Mammary epithelial cell (primary cell): ENCODE measurements at regions not wholly inside any gene's neighbourhood (a gene's known extent, or its start where the extent isn't known, plus 50 kb on each side); places are given as distances from the start of the nearest gene placed in this dataset.

Experiments used
- EZH2 ChIP-seq: IDR thresholded peaks from 2 replicates; pipeline ENCODE4 v1.6.1; 2012; ENCODE audit warnings: low read length, inconsistent platforms, borderline replicate concordance
- TF ChIP-seq, protein P1 (sequence below), 2 donors: IDR thresholded peaks in 1 of 2; conservative IDR thresholded peaks in 1 of 2; 2 replicates each; pipeline ENCODE4 v1.5.1; 2011 to 2012; ENCODE audit warnings: inconsistent platforms in 2 of 2, low read length in 2 of 2, mild to moderate bottlenecking in 2 of 2, control low read depth in 1 of 2, low read depth in 1 of 2; ENCODE audit not compliant: insufficient read depth in 1 of 2; ENCODE audit errors: extremely low read depth in 1 of 2

DNA sequence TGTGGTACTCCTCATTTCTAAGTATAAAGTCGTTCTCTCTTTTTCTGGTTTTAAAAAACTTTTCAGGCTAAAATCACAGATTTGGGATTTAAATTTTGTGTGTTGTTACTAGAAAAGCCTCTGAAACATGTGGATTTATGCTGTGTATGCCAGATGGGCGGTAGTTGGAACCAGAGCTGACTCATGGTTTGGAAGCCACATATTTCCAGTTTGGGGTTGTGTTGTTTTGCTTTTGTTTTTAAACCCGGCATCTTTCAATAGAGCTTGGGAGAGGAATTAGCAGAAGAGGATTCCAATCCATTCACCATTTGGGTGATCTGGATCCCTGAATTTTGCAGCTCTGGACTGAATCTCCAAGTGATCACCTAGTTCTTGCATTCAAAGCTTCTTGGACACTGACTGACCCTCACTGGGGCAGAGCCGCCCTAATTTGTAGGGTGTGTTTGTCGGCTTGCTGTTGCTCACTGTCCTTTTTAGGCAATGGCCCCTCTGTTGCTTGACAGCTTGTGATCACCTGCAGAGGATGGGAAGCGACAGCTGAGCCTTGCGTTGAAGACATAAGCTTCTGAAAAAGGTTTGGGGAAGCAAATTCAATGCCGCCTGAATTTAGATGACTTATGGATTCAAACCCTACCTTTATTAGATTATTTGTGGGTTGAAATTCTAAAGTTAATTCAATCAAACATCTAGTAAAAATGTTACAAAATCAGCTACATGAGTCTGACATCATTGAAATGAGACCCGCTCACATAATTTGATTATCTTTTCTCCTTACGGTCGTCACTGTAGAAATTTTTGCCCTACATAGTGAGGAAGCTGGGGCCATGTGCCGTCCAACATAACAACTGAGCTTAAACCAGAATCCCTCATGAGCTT lies 79.9 kb upstream of the CD83 start:
- TF ChIP-seq, protein P1, sequence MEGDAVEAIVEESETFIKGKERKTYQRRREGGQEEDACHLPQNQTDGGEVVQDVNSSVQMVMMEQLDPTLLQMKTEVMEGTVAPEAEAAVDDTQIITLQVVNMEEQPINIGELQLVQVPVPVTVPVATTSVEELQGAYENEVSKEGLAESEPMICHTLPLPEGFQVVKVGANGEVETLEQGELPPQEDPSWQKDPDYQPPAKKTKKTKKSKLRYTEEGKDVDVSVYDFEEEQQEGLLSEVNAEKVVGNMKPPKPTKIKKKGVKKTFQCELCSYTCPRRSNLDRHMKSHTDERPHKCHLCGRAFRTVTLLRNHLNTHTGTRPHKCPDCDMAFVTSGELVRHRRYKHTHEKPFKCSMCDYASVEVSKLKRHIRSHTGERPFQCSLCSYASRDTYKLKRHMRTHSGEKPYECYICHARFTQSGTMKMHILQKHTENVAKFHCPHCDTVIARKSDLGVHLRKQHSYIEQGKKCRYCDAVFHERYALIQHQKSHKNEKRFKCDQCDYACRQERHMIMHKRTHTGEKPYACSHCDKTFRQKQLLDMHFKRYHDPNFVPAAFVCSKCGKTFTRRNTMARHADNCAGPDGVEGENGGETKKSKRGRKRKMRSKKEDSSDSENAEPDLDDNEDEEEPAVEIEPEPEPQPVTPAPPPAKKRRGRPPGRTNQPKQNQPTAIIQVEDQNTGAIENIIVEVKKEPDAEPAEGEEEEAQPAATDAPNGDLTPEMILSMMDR (conservative IDR thresholded peaks at IDR 0.05 in 1 of 2, IDR thresholded peaks at IDR 0.05 in 1 of 2; ENCODE audit: extremely low read depth in 1 of 2, insufficient read depth in 1 of 2, low read depth in 1 of 2, low read length in 2 of 2), result no peak
- TF ChIP-seq EZH2, result no peak
